ENCODE measurements at regions not wholly inside any gene's neighbourhood (a gene's known extent, or its start where the extent isn't known, plus 50 kb on each side); places are given as distances from the start of the nearest gene placed in this dataset.

DNA sequence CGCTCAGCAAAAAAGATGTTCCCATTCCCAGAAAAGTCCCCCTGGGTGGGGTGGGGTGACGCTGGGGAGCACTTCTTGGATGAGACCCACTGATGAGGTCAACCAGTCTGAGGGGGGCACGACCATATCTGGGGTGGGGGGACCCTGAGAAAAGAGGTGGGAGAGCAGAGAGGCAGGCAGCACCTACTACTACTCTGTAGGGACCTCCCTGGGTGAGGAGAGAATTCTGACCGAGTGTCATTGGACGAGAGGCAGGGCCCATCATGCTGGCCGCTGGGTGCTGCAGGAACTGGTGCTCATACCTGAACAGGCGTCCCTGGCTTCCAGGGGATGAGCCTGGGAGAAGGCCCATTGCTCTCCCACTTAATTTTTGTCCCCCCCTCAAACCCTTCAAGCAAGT lies 158.8 kb downstream of the KLF13 start:
- Histone ChIP-seq H3K27ac (peak overlapping the region in 2 of 4 donors; percentile 65 to 69), H3K4me3 (no peak overlapping the region), H3K4me1 (peaks cover 28 to 69% (median 36%) of the 10 kb centered on the region in 3 donors), H3K27me3 (peaks cover 0 to 28% (median 0%) of the 10 kb centered on the region in 4 donors), H3K9me3 (no peaks in the 10 kb centered on the region), H3K36me3 (no peaks in the 10 kb centered on the region)
- DNase-seq: no peak
- WGBS, 2 donors: 84 to 93% methylated on average over 3 to 7 of the region's 7 CpGs
- TF ChIP-seq POLR2A (IDR thresholded peaks at IDR 0.05): no peak
- TF ChIP-seq, protein P1, sequence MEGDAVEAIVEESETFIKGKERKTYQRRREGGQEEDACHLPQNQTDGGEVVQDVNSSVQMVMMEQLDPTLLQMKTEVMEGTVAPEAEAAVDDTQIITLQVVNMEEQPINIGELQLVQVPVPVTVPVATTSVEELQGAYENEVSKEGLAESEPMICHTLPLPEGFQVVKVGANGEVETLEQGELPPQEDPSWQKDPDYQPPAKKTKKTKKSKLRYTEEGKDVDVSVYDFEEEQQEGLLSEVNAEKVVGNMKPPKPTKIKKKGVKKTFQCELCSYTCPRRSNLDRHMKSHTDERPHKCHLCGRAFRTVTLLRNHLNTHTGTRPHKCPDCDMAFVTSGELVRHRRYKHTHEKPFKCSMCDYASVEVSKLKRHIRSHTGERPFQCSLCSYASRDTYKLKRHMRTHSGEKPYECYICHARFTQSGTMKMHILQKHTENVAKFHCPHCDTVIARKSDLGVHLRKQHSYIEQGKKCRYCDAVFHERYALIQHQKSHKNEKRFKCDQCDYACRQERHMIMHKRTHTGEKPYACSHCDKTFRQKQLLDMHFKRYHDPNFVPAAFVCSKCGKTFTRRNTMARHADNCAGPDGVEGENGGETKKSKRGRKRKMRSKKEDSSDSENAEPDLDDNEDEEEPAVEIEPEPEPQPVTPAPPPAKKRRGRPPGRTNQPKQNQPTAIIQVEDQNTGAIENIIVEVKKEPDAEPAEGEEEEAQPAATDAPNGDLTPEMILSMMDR (IDR thresholded peaks at IDR 0.05): no peak
- intact Hi-C loops (cut with DNase I): loop anchor here (5.0 to 10.0 kb wide), 5 partner anchors 51 to 283 kb away; no protein-coding TSS in a partner anchor

DNA sequence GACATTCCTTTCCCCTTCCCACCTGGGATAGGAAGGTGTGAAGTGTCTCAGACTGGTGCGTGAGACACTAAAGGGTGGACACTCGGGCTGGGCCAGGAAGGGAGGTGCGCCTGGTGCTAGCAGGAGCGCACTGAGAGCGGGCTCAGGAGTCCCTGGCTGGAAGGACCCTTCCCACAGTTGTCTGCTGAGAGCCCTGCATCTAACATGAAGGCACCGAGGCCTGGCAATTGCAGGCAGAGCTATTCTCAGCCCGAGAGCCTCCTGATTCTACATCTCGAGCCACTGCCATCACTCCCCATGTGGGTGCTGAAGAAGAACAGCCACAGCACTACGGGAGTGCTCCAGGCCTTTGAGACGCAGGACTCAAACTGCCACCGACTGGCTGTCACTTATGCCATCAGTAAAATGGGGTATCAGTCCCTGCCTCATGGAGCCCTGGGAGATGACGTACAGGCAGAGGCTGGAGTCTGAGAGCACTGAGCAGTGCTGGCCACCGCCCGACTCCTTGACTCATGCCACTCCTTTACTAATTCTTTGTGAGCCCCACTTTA lies 159.4 kb downstream of the KLF13 start:
- peak overlapping the region; percentile 48 to 69 (median 61) for H3K27ac ChIP-seq
- H3K36me3 ChIP-seq: no peaks in the 10 kb centered on the region
- intact Hi-C loops (cut with DNase I): loop anchor here (5.0 to 10.0 kb wide), 5 partner anchors 51 to 284 kb away; no protein-coding TSS in a partner anchor
- H3K4me1 ChIP-seq: peaks cover 28 to 69% (median 36%) of the 10 kb centered on the region in 3 donors
- 50 to 61% methylated on average over 3 to 9 of the region's 14 CpGs for WGBS, 2 donors
- no peak overlapping the region for H3K4me3 ChIP-seq
- no peaks in the 10 kb centered on the region for H3K9me3 ChIP-seq
- DNase-seq: no peak
- H3K27me3 ChIP-seq: peaks cover 0 to 28% (median 0%) of the 10 kb centered on the region in 4 donors
- TF ChIP-seq POLR2A (IDR thresholded peaks at IDR 0.05): no peak
- TF ChIP-seq, protein P1 (IDR thresholded peaks at IDR 0.05): no peak

DNA sequence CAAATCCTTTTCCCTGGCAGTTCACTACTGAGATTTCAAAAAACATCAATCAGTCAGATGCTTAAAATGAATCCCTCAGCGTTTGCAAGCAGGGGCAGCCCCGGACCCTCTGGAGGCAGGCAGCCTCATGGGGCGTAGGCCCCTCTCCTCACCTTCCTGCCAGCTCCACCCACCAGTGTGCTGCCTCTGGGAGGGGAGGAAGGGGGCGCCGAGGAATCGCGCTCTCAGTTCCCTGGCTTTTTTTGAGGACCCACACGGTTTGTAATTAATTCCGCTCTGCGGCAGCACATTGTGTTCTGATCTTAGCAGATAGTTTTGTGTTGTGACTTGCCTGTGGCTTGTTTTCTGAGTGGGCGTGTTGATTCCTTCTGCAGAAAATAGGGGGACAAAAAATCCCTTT lies 159.9 kb downstream of the KLF13 start:
- peak overlapping the region; percentile 48 to 69 (median 61) for H3K27ac ChIP-seq
- DNase-seq: no peak
- TF ChIP-seq, protein P1 (IDR thresholded peaks at IDR 0.05): no peak
- TF ChIP-seq POLR2A (IDR thresholded peaks at IDR 0.05): no peak
- WGBS, 2 donors: 29 to 83% methylated on average over 1 to 10 of the region's 11 CpGs
- H3K9me3 ChIP-seq: no peaks in the 10 kb centered on the region
- peaks cover 0 to 28% (median 0%) of the 10 kb centered on the region in 4 donors for H3K27me3 ChIP-seq
- no peak overlapping the region for H3K4me3 ChIP-seq
- H3K36me3 ChIP-seq: no peaks in the 10 kb centered on the region
- peaks cover 28 to 69% (median 36%) of the 10 kb centered on the region in 3 donors for H3K4me1 ChIP-seq
- intact Hi-C loops (cut with DNase I): loop anchor here (5.0 to 10.0 kb wide), 5 partner anchors 52 to 284 kb away; no protein-coding TSS in a partner anchor

DNA sequence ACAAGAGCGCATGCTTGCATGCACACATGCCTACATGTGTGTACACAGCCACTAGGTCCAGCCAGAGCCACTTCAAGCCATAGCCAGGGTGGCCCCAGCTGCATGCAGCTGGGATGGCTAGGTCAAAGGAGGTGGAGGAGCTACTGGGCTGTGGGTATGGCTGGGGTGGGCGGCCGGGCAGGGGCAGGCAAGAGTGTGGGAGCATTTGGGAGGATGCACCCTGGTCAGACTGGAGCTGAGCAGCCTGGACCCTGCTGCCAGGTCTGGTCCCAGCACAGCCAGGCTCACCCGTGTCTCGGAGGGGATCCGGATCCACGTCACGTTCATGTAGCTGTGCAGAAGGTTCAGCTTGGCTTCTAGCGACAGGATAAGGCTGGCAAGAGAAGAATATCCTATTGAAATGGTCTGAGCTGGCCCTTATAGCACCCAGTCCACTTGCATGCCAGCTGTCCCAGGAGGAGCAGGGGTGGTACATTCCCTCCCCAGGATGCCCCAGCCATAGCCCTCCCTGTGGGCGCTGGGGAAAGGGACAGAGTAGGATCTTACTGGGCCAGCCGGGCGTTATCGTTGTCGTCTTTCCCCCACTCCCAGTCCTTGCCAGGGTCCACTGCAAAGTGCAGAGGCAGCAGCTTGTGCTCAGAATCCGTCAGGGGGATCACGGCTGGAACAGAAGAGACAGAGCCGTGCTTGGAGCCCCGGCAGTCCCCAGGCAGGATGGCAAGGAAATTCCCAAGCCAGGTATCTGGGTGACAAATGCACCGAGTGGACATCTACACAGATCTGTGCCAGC lies 160.5 kb downstream of the KLF13 start:
- TF ChIP-seq, protein P1 (IDR thresholded peaks at IDR 0.05): no peak
- H3K9me3 ChIP-seq: peaks cover 0 to 4% (median 0%) of the 10 kb centered on the region in 3 donors
- H3K36me3 ChIP-seq: no peaks in the 10 kb centered on the region
- H3K27me3 ChIP-seq: peaks cover 0 to 23% (median 0%) of the 10 kb centered on the region in 4 donors
- intact Hi-C loops (cut with DNase I): loop anchor here (5.0 to 10.0 kb wide), 5 partner anchors 52 to 285 kb away; no protein-coding TSS in a partner anchor
- H3K4me3 ChIP-seq: no peak overlapping the region
- no peak for DNase-seq
- H3K4me1 ChIP-seq: peaks cover 24 to 66% (median 36%) of the 10 kb centered on the region in 3 donors
- peak overlapping the region in 2 of 4 donors; percentile 48 to 57 for H3K27ac ChIP-seq
- 91 to 93% methylated on average over 7 to 13 of the region's 19 CpGs for WGBS, 2 donors
